Suprapubic skin (tissue), 3 donors: ENCODE measurements at regions not wholly inside any gene's neighbourhood (a gene's known extent, or its start where the extent isn't known, plus 50 kb on each side); places are given as distances from the start of the nearest gene placed in this dataset.

ENCODE experiments used
- CTCF ChIP-seq, 2 donors: fragments of 200-600 bp in 1 of 2; fragments of 450-650 bp in 1 of 2; sonication (generic) in 1 of 2; IDR thresholded peaks; one replicate each; pipeline ENCODE4 v1.5.1; 2016 to 2019; ENCODE audit warnings: antibody characterized with exemption in 2 of 2, mild to moderate bottlenecking in 1 of 2, moderate library complexity in 1 of 2
- POLR2A ChIP-seq, 2 donors: fragments of 450-650 bp; IDR thresholded peaks; one replicate each; pipeline ENCODE4 v1.6.1; 2017; ENCODE audit warnings: antibody characterized with exemption in 2 of 2, mild to moderate bottlenecking in 2 of 2, moderate library complexity in 2 of 2

- TF ChIP-seq POLR2A (IDR thresholded peaks at IDR 0.05) (no peak), CTCF (IDR thresholded peaks at IDR 0.05) (no peak)
Measured at GRCh38 chr7:136637813-136638212, 230.6 kb upstream of the CHRM2 start.
